Keratinocyte (primary cell): ENCODE measurements at regions not wholly inside any gene's neighbourhood (a gene's known extent, or its start where the extent isn't known, plus 50 kb on each side); places are given as distances from the start of the nearest gene placed in this dataset.

Experiments used
- DNase-seq: peaks from one replicate; pipeline ENCODE4 v3.0.0-alpha.2; 2011; ENCODE audit warnings: low read depth, missing footprints, low spot score
- FAIRE-seq: peaks from 2 replicates; lab custom pipeline; 2011; peaks lifted over from hg19 to GRCh38; lab: Jason Lieb, UNC
- H2AFZ ChIP-seq: 2 replicates; pipeline ENCODE4 v1.6.0; 2012; ENCODE audit warnings: low read length, control low read depth, inconsistent platforms; ENCODE audit not compliant: control insufficient read depth
- H3K27ac ChIP-seq: 2 replicates; pipeline ENCODE4 v1.5.1; 2011; ENCODE audit warnings: low read length; ENCODE audit not compliant: control insufficient read depth, insufficient read depth
- H3K27me3 ChIP-seq: 3 replicates; pipeline ENCODE4 v1.6.0; 2011; ENCODE audit warnings: low read length; ENCODE audit not compliant: control insufficient read depth, insufficient read depth; ENCODE audit errors: extremely low read depth
- H3K36me3 ChIP-seq, 2 experiments: 2 replicates in 1 of 2; 3 replicates in 1 of 2; pipeline ENCODE4 v1.5.1; 2011; ENCODE audit warnings: low read length in 2 of 2, mild to moderate bottlenecking in 1 of 2; ENCODE audit not compliant: control insufficient read depth in 2 of 2, insufficient read depth in 2 of 2; ENCODE audit errors: extremely low read depth in 1 of 2
- H3K4me1 ChIP-seq: 3 replicates; pipeline ENCODE4 v1.5.1; 2011; ENCODE audit warnings: low read length; ENCODE audit not compliant: control insufficient read depth, insufficient read depth; ENCODE audit errors: extremely low read depth
- H3K4me2 ChIP-seq: 3 replicates; pipeline ENCODE4 v1.6.0; 2011; ENCODE audit warnings: low read depth, low read length; ENCODE audit not compliant: control insufficient read depth, insufficient read depth; ENCODE audit errors: extremely low read depth
- H3K4me3 ChIP-seq, 3 experiments: fragments of 200-600 bp in 1 of 3; sonication (generic) in 1 of 3; 2 replicates in 2 of 3; 3 replicates in 1 of 3; pipeline ENCODE4 v1.5.1; 2011 to 2016; ENCODE audit warnings: low read length in 3 of 3, mild to moderate bottlenecking in 3 of 3, control low read depth in 2 of 3, inconsistent platforms in 1 of 3, low read depth in 1 of 3, mixed read lengths in 1 of 3, mixed run types in 1 of 3, moderate library complexity in 1 of 3; ENCODE audit not compliant: control insufficient read depth in 2 of 3, insufficient read depth in 2 of 3; ENCODE audit errors: extremely low read depth in 1 of 3
- H3K79me2 ChIP-seq: 2 replicates; pipeline ENCODE4 v1.6.0; 2012; ENCODE audit warnings: low read length; ENCODE audit not compliant: control insufficient read depth, insufficient read depth
- H3K9ac ChIP-seq: 3 replicates; pipeline ENCODE4 v1.6.0; 2011; ENCODE audit warnings: low read length; ENCODE audit not compliant: control insufficient read depth, insufficient read depth; ENCODE audit errors: extremely low read depth
- H3K9me1 ChIP-seq: 3 replicates; pipeline ENCODE4 v1.6.0; 2011; ENCODE audit warnings: low read length; ENCODE audit not compliant: control insufficient read depth, insufficient read depth; ENCODE audit errors: extremely low read depth
- H3K9me3 ChIP-seq: 2 replicates; pipeline ENCODE4 v1.5.1; 2012; ENCODE audit warnings: low read depth, low read length; ENCODE audit not compliant: control insufficient read depth
- H4K20me1 ChIP-seq: 3 replicates; pipeline ENCODE4 v1.6.0; 2011; ENCODE audit warnings: low read length; ENCODE audit not compliant: control insufficient read depth, insufficient read depth; ENCODE audit errors: extremely low read depth
- EZH2 ChIP-seq: IDR thresholded peaks from one replicate; pipeline ENCODE4 v1.6.1; 2012; ENCODE audit warnings: inconsistent platforms, mild to moderate bottlenecking, low read length, moderate library complexity
- dilution Hi-C: fragments of 300-500 bp; cut with MboI; formaldehyde crosslinking; loops from one replicate; pipeline ENCODE4 v1.7.0; 2020; ENCODE audit warnings: low sequenced_read_pairs; ENCODE audit not compliant: extremely low pct_ligation_motif_present
- TF ChIP-seq, protein P1 (sequence below), 3 experiments: IDR thresholded peaks in 1 of 3; conservative IDR thresholded peaks in 1 of 3; optimal IDR thresholded peaks in 1 of 3; 2 replicates in 2 of 3; 3 replicates in 1 of 3; pipeline versions ENCODE3 to v1.5.1; 2011; ENCODE audit warnings: low read length in 3 of 3, mild to moderate bottlenecking in 3 of 3, moderate library complexity in 2 of 3, control low read depth in 1 of 3, inconsistent platforms in 1 of 3; ENCODE audit not compliant: insufficient read depth in 2 of 3; ENCODE audit errors: extremely low read depth in 1 of 3

- dilution Hi-C loops: no loop called here
- Histone ChIP-seq H3K36me3 (no peaks in the 10 kb centered on the region), H2AFZ (no peak overlapping the region), H3K27ac (no peak overlapping the region), H3K9ac (no peak overlapping the region), H3K9me3 (no peaks in the 10 kb centered on the region), H3K27me3 (no peaks in the 10 kb centered on the region), H3K4me3 (no peak overlapping the region), H3K9me1 (no peaks in the 10 kb centered on the region), H3K79me2 (no peaks in the 10 kb centered on the region), H3K4me1 (no peaks in the 10 kb centered on the region), H4K20me1 (no peaks in the 10 kb centered on the region), H3K4me2 (no peak overlapping the region)
- FAIRE-seq (no peak), DNase-seq (no peak)
- no peak for TF ChIP-seq EZH2
- TF ChIP-seq, protein P1, sequence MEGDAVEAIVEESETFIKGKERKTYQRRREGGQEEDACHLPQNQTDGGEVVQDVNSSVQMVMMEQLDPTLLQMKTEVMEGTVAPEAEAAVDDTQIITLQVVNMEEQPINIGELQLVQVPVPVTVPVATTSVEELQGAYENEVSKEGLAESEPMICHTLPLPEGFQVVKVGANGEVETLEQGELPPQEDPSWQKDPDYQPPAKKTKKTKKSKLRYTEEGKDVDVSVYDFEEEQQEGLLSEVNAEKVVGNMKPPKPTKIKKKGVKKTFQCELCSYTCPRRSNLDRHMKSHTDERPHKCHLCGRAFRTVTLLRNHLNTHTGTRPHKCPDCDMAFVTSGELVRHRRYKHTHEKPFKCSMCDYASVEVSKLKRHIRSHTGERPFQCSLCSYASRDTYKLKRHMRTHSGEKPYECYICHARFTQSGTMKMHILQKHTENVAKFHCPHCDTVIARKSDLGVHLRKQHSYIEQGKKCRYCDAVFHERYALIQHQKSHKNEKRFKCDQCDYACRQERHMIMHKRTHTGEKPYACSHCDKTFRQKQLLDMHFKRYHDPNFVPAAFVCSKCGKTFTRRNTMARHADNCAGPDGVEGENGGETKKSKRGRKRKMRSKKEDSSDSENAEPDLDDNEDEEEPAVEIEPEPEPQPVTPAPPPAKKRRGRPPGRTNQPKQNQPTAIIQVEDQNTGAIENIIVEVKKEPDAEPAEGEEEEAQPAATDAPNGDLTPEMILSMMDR (optimal IDR thresholded peaks at IDR 0.05 in 1 of 3, IDR thresholded peaks at IDR 0.05 in 1 of 3, conservative IDR thresholded peaks at IDR 0.05 in 1 of 3; ENCODE audit: extremely low read depth in 1 of 3, insufficient read depth in 2 of 3, low read length in 3 of 3): no peak
Observed at GRCh38 chr4:3363411-3364141, 70.8 kb downstream of the RGS12 start.

DNA sequence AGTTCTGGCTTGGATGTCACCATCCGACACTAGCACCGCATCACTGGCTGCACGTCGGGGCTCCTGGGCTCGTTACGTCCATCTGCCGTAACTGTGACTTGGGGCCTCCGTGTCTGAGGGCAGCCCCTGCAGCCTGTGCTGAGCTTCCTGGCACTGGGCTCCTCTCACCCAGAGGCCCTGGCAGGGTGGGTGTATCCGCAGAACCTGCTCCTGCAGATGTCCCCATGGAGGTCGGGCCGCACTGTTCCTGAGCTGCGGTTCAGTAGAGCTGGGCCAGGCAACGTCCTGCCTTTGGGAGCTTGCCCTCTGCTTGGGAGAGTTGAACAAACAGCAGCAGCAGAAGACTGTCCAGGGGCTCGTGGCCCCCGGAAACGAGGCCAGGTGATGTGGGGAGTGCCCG, 71.4 kb downstream of the RGS12 start:
- H3K4me3 ChIP-seq: no peak overlapping the region
- peaks cover 3% of the 10 kb centered on the region for H3K4me1 ChIP-seq
- H3K27ac ChIP-seq: no peak overlapping the region
- no peak for TF ChIP-seq EZH2
- TF ChIP-seq, protein P1 (optimal IDR thresholded peaks at IDR 0.05 in 1 of 3, IDR thresholded peaks at IDR 0.05 in 1 of 3, conservative IDR thresholded peaks at IDR 0.05 in 1 of 3; ENCODE audit: extremely low read depth in 1 of 3, insufficient read depth in 2 of 3, low read length in 3 of 3): no peak
- no peaks in the 10 kb centered on the region for H3K9me1 ChIP-seq
- no peak overlapping the region for H2AFZ ChIP-seq
- no peak overlapping the region for H3K4me2 ChIP-seq
- DNase-seq (no peak), FAIRE-seq (no peak)
- dilution Hi-C loops: no loop called here
- no peaks in the 10 kb centered on the region for H3K79me2 ChIP-seq
- no peaks in the 10 kb centered on the region for H4K20me1 ChIP-seq
- H3K27me3 ChIP-seq: peaks cover under 1% of the 10 kb centered on the region
- H3K9me3 ChIP-seq: no peaks in the 10 kb centered on the region
- no peak overlapping the region for H3K9ac ChIP-seq
- H3K36me3 ChIP-seq: no peaks in the 10 kb centered on the region
